GM19372 (cell line): ENCODE measurements at regions not wholly inside any gene's neighbourhood (a gene's known extent, or its start where the extent isn't known, plus 50 kb on each side); places are given as distances from the start of the nearest gene placed in this dataset.

Source experiments
- ATAC-seq: cut with Tn5 transposase; IDR thresholded peaks from one replicate; pipeline ENCODE4 v1.9.1; 2021; ENCODE audit warnings: mild to moderate bottlenecking, low read depth, moderate library complexity; ENCODE audit not compliant: unreplicated experiment

- no peak for ATAC-seq
Measured at GRCh38 chr6:109295774-109296156, 86.5 kb downstream of the CD164 start.

- no peak for ATAC-seq
Measured at GRCh38 chr6:109295109-109295773, 87.0 kb downstream of the CD164 start.

- ATAC-seq: no peak
Measured at GRCh38 chr6:109292983-109293586, 89.2 kb downstream of the CD164 start.

GRCh38 chr6:109292420-109292819 is 89.8 kb downstream of the CD164 start:
- ATAC-seq: no peak

- no peak for ATAC-seq
Measured at GRCh38 chr6:109291902-109292301, 90.4 kb downstream of the CD164 start.

- no peak for ATAC-seq
Measured at GRCh38 chr6:109290143-109290931, 91.9 kb downstream of the CD164 start.

- ATAC-seq: no peak
Measured at GRCh38 chr6:109285366-109285765, 96.9 kb downstream of the CD164 start.

- ATAC-seq: no peak
Measured at GRCh38 chr6:109284675-109285074, 97.6 kb downstream of the CD164 start.

GRCh38 chr6:109282756-109283155 is 99.5 kb downstream of the CD164 start:
- ATAC-seq: no peak

- no peak for ATAC-seq
Measured at GRCh38 chr6:109279628-109280027, 102.6 kb downstream of the CD164 start.

GRCh38 chr6:109271622-109272021 is 110.6 kb downstream of the CD164 start:
- no peak for ATAC-seq

GRCh38 chr6:109269953-109270517 is 112.2 kb downstream of the CD164 start:
- ATAC-seq: no peak

GRCh38 chr6:109269057-109269456 is 113.2 kb downstream of the CD164 start:
- no peak for ATAC-seq

GRCh38 chr6:109265530-109265929 is 116.7 kb downstream of the CD164 start:
- no peak for ATAC-seq

GRCh38 chr6:109263873-109264700 is 118.2 kb downstream of the CD164 start:
- ATAC-seq: no peak

GRCh38 chr6:109262261-109262660 is 120.0 kb downstream of the CD164 start:
- no peak for ATAC-seq

- no peak for ATAC-seq
Measured at GRCh38 chr6:109261811-109262210, 120.5 kb downstream of the CD164 start.

- ATAC-seq: no peak
Measured at GRCh38 chr6:109260701-109261100, 121.6 kb downstream of the CD164 start.

- no peak for ATAC-seq
Measured at GRCh38 chr6:109260126-109260525, 122.1 kb downstream of the CD164 start.

GRCh38 chr6:109258129-109258528 is 124.1 kb downstream of the CD164 start:
- no peak for ATAC-seq
